ENCODE measurements at regions not wholly inside any gene's neighbourhood (a gene's known extent, or its start where the extent isn't known, plus 50 kb on each side); places are given as distances from the start of the nearest gene placed in this dataset.
A peak's percentile ranks its signal among the peaks of the same experiment; 100 is the strongest.

DNA sequence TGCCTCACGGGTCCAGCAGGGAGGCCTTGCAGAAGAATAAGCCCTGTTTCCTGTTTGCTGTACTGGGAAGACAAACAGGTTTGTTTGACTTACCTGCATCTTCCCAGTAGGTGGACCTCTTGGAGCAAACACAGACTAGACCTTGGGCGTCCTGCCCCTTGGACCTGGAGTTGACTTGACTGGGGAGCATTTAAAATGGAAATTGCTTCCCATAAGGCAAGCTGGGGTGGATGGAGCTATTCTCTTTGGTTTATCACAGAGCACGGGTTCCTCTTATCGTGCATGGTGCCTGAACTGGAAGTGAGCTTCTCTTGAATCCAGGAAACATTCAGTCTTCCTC, 151.4 kb downstream of the RPLP1 start:
- CTCF ChIA-PET, result no interaction called here
- DNase-seq (ENCODE audit: low read depth, low spot score), result no peak

GRCh38 chr15:69606144-69606543, 153.5 kb downstream of the RPLP1 start:
- Histone ChIP-seq H3K27me3 (ENCODE audit: control insufficient read depth, insufficient read depth, low read length) (no peaks in the 10 kb centered on the region), H3K27ac (ENCODE audit: low read length) (no peak overlapping the region), H3K36me3 (ENCODE audit: control insufficient read depth, insufficient read depth, low read length) (no peaks in the 10 kb centered on the region), H3K4me1 (ENCODE audit: control insufficient read depth, insufficient read depth, low read length) (peaks cover 7% of the 10 kb centered on the region), H3K4me3 (ENCODE audit: low read depth in 2 of 2, low read length in 2 of 2) (no peak overlapping the region), H3K9me3 (ENCODE audit: control insufficient read depth, insufficient read depth, low read depth, low read length) (no peaks in the 10 kb centered on the region)
- in situ Hi-C loops (cut with HindIII; ENCODE audit: low pct_unique_long_range_greater_than_20kb, low sequenced_read_pairs), result no loop called here
- DNase-seq (ENCODE audit: low read depth, low spot score) (no peak), ATAC-seq (no peak)
- intact Hi-C loops (cut with micrococcal nuclease; ENCODE audit: unreplicated experiment), result no loop called here
- CTCF ChIA-PET, result no interaction called here
- POLR2A ChIA-PET, result no interaction called here
- BruUV-seq (replicated peaks), result no TSS peak
- TF ChIP-seq, protein P1, sequence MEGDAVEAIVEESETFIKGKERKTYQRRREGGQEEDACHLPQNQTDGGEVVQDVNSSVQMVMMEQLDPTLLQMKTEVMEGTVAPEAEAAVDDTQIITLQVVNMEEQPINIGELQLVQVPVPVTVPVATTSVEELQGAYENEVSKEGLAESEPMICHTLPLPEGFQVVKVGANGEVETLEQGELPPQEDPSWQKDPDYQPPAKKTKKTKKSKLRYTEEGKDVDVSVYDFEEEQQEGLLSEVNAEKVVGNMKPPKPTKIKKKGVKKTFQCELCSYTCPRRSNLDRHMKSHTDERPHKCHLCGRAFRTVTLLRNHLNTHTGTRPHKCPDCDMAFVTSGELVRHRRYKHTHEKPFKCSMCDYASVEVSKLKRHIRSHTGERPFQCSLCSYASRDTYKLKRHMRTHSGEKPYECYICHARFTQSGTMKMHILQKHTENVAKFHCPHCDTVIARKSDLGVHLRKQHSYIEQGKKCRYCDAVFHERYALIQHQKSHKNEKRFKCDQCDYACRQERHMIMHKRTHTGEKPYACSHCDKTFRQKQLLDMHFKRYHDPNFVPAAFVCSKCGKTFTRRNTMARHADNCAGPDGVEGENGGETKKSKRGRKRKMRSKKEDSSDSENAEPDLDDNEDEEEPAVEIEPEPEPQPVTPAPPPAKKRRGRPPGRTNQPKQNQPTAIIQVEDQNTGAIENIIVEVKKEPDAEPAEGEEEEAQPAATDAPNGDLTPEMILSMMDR (IDR thresholded peaks at IDR 0.05), result no peak
- TF ChIP-seq POLR2AphosphoS5 (IDR thresholded peaks at IDR 0.05; ENCODE audit: low read depth, low read length) (no peak), TCF7L2 (IDR thresholded peaks at IDR 0.05; ENCODE audit: low read depth, low read length) (no peak), SIN3A (IDR thresholded peaks at IDR 0.05; ENCODE audit: borderline replicate concordance, insufficient read depth, low read depth, low read length) (no peak)
- TF ChIP-seq, protein P2, sequence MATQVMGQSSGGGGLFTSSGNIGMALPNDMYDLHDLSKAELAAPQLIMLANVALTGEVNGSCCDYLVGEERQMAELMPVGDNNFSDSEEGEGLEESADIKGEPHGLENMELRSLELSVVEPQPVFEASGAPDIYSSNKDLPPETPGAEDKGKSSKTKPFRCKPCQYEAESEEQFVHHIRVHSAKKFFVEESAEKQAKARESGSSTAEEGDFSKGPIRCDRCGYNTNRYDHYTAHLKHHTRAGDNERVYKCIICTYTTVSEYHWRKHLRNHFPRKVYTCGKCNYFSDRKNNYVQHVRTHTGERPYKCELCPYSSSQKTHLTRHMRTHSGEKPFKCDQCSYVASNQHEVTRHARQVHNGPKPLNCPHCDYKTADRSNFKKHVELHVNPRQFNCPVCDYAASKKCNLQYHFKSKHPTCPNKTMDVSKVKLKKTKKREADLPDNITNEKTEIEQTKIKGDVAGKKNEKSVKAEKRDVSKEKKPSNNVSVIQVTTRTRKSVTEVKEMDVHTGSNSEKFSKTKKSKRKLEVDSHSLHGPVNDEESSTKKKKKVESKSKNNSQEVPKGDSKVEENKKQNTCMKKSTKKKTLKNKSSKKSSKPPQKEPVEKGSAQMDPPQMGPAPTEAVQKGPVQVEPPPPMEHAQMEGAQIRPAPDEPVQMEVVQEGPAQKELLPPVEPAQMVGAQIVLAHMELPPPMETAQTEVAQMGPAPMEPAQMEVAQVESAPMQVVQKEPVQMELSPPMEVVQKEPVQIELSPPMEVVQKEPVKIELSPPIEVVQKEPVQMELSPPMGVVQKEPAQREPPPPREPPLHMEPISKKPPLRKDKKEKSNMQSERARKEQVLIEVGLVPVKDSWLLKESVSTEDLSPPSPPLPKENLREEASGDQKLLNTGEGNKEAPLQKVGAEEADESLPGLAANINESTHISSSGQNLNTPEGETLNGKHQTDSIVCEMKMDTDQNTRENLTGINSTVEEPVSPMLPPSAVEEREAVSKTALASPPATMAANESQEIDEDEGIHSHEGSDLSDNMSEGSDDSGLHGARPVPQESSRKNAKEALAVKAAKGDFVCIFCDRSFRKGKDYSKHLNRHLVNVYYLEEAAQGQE (IDR thresholded peaks at IDR 0.05; ENCODE audit: insufficient read depth in 1 of 2, low read depth in 2 of 2, low read length in 1 of 2), result no peak

More for the DNA sequence above, 151.4 kb downstream of the RPLP1 start:
- POLR2A ChIA-PET, result interaction anchor here (0.5 kb wide), 1 partner anchor 931 kb away, joined by 22 read pairs; no protein-coding TSS in a partner anchor
- BruUV-seq (replicated peaks), result no TSS peak
- intact Hi-C loops (cut with micrococcal nuclease; ENCODE audit: unreplicated experiment), result no loop called here
- peak; percentile 82 for ATAC-seq
- no peaks in the 10 kb centered on the region for H3K36me3 ChIP-seq (ENCODE audit: control insufficient read depth, insufficient read depth, low read length)
- peaks cover 14% of the 10 kb centered on the region for H3K4me1 ChIP-seq (ENCODE audit: control insufficient read depth, insufficient read depth, low read length)
- H3K4me3 ChIP-seq (ENCODE audit: low read depth in 2 of 2, low read length in 2 of 2), result no peak overlapping the region
- in situ Hi-C loops (cut with HindIII; ENCODE audit: low pct_unique_long_range_greater_than_20kb, low sequenced_read_pairs), result no loop called here
- peak overlapping the region; percentile 48; the same call in 1 of the 2 replicates for H3K27ac ChIP-seq (ENCODE audit: low read length)
- no peaks in the 10 kb centered on the region for H3K27me3 ChIP-seq (ENCODE audit: control insufficient read depth, insufficient read depth, low read length)
- H3K9me3 ChIP-seq (ENCODE audit: control insufficient read depth, insufficient read depth, low read depth, low read length), result no peaks in the 10 kb centered on the region
- TF ChIP-seq TCF7L2 (IDR thresholded peaks at IDR 0.05; ENCODE audit: low read depth, low read length), result no peak
- TF ChIP-seq, protein P2 (IDR thresholded peaks at IDR 0.05; ENCODE audit: insufficient read depth in 1 of 2, low read depth in 2 of 2, low read length in 1 of 2), result 0 out of 4 replicates have a peak, but pooled peaks of 1 of the 2 experiments have one; percentile 28
